ENCODE measurements at regions not wholly inside any gene's neighbourhood (a gene's known extent, or its start where the extent isn't known, plus 50 kb on each side); places are given as distances from the start of the nearest gene placed in this dataset.

GRCh38 chr2:74759986-74760385 lies 73.9 kb upstream of the HK2 start:
- no peak for TF ChIP-seq CTCF (IDR thresholded peaks at IDR 0.05; ENCODE audit: unreplicated experiment in 3 of 3)

GRCh38 chr2:74760875-74761630 lies 72.9 kb upstream of the HK2 start:
- H3K4me3 Mint-ChIP-seq = no peak overlapping the region
- H3K27ac Mint-ChIP-seq = no peak overlapping the region
- peaks cover 17% of the 10 kb centered on the region for H3K4me1 Mint-ChIP-seq
- peaks cover 9% of the 10 kb centered on the region for H3K27me3 Mint-ChIP-seq (ENCODE audit: low read depth)
- H3K36me3 Mint-ChIP-seq (ENCODE audit: low read depth) = peaks cover 5% of the 10 kb centered on the region
- no peak for TF ChIP-seq CTCF (IDR thresholded peaks at IDR 0.05; ENCODE audit: unreplicated experiment in 3 of 3)
- H3K9me3 Mint-ChIP-seq = peaks cover 12% of the 10 kb centered on the region

More at GRCh38 chr2:74759986-74760385, 73.9 kb upstream of the HK2 start:
- Mint-ChIP-seq H3K4me1 (peaks cover 14% of the 10 kb centered on the region), H3K36me3 (ENCODE audit: low read depth) (peaks cover 9% of the 10 kb centered on the region), H3K27ac (no peak overlapping the region), H3K9me3 (peaks cover 16% of the 10 kb centered on the region), H3K27me3 (ENCODE audit: low read depth) (peaks cover 9% of the 10 kb centered on the region), H3K4me3 (no peak overlapping the region)

GRCh38 chr2:74762789-74763188 lies 71.1 kb upstream of the HK2 start:
- Mint-ChIP-seq H3K4me1 (peaks cover 23% of the 10 kb centered on the region), H3K36me3 (ENCODE audit: low read depth) (no peaks in the 10 kb centered on the region), H3K4me3 (no peak overlapping the region), H3K9me3 (peaks cover 6% of the 10 kb centered on the region), H3K27me3 (ENCODE audit: low read depth) (peaks cover 9% of the 10 kb centered on the region), H3K27ac (no peak overlapping the region)
- TF ChIP-seq CTCF (IDR thresholded peaks at IDR 0.05; ENCODE audit: unreplicated experiment in 3 of 3) = no peak

GRCh38 chr2:74763962-74764428 lies 69.9 kb upstream of the HK2 start:
- Mint-ChIP-seq H3K36me3 (ENCODE audit: low read depth) (no peaks in the 10 kb centered on the region), H3K4me1 (peaks cover 35% of the 10 kb centered on the region), H3K27me3 (ENCODE audit: low read depth) (peaks cover 6% of the 10 kb centered on the region), H3K4me3 (no peak overlapping the region), H3K27ac (peak overlapping the region; percentile 24 to 70 (median 64)), H3K9me3 (no peaks in the 10 kb centered on the region)
- TF ChIP-seq CTCF (IDR thresholded peaks at IDR 0.05; ENCODE audit: unreplicated experiment in 3 of 3) = no peak

- peaks cover 6% of the 10 kb centered on the region for H3K27me3 Mint-ChIP-seq (ENCODE audit: low read depth)
- TF ChIP-seq CTCF (IDR thresholded peaks at IDR 0.05; ENCODE audit: unreplicated experiment in 3 of 3) = no peak
- H3K4me3 Mint-ChIP-seq = no peak overlapping the region
- peak overlapping the region; percentile 24 to 70 (median 64) for H3K27ac Mint-ChIP-seq
- peaks cover 42% of the 10 kb centered on the region for H3K4me1 Mint-ChIP-seq
- H3K36me3 Mint-ChIP-seq (ENCODE audit: low read depth) = no peaks in the 10 kb centered on the region
- H3K9me3 Mint-ChIP-seq = no peaks in the 10 kb centered on the region
Observed at GRCh38 chr2:74764429-74765272, 69.3 kb upstream of the HK2 start.
